NOMO-1 treated with DMSO at 0.1 percent for 48 hours (cell line): ENCODE measurements at regions not wholly inside any gene's neighbourhood (a gene's known extent, or its start where the extent isn't known, plus 50 kb on each side); places are given as distances from the start of the nearest gene placed in this dataset.
"Not testable (repeated sequence)": the region's sequence is repeated elsewhere in the genome, so short reads cannot be mapped to it uniquely, and the experiment has no call there.

ENCODE experiments used
- DNase-seq: peaks from one replicate; lab custom pipeline; 2025; ENCODE audit not compliant: unreplicated experiment; lab: John Stamatoyannopoulos, UW

GRCh38 chr14:30256627-30257026, 302.3 kb upstream of the G2E3 start:
- DNase-seq: no peak

GRCh38 chr14:30257946-30258661, 300.9 kb upstream of the G2E3 start:
- DNase-seq: no peak

GRCh38 chr14:30260833-30261607, 297.9 kb upstream of the G2E3 start:
- no peak for DNase-seq

GRCh38 chr14:30264161-30264560, 294.8 kb upstream of the G2E3 start:
- DNase-seq: no peak

- no peak for DNase-seq
Observed at GRCh38 chr14:30266290-30266689, 292.7 kb upstream of the G2E3 start.

GRCh38 chr14:30267141-30267540, 291.8 kb upstream of the G2E3 start:
- DNase-seq: no peak

GRCh38 chr14:30270200-30271161, 288.5 kb upstream of the G2E3 start:
- DNase-seq: peak; percentile 38

GRCh38 chr14:30271811-30272323, 287.1 kb upstream of the G2E3 start:
- no peak for DNase-seq

GRCh38 chr14:30272848-30273832, 285.8 kb upstream of the G2E3 start:
- no peak for DNase-seq

GRCh38 chr14:30275604-30276003, 283.4 kb upstream of the G2E3 start:
- no peak for DNase-seq

GRCh38 chr14:30277268-30277667, 281.7 kb upstream of the G2E3 start:
- DNase-seq: no peak

GRCh38 chr14:30278856-30279255, 280.1 kb upstream of the G2E3 start:
- DNase-seq: not testable (repeated sequence)

- DNase-seq: no peak
Observed at GRCh38 chr14:30283822-30284446, 275.0 kb upstream of the G2E3 start.

- DNase-seq: no peak
Observed at GRCh38 chr14:30284808-30285207, 274.1 kb upstream of the G2E3 start.

- DNase-seq: no peak
Observed at GRCh38 chr14:30287579-30288445, 271.1 kb upstream of the G2E3 start.

- no peak for DNase-seq
Observed at GRCh38 chr14:30290001-30290400, 269.0 kb upstream of the G2E3 start.

- DNase-seq: no peak
Observed at GRCh38 chr14:30291216-30291615, 267.7 kb upstream of the G2E3 start.

- DNase-seq: no peak
Observed at GRCh38 chr14:30292541-30292940, 266.4 kb upstream of the G2E3 start.

GRCh38 chr14:30295980-30296379, 263.0 kb upstream of the G2E3 start:
- no peak for DNase-seq
